ENCODE measurements at regions not wholly inside any gene's neighbourhood (a gene's known extent, or its start where the extent isn't known, plus 50 kb on each side); places are given as distances from the start of the nearest gene placed in this dataset.
A peak's percentile ranks its signal among the peaks of the same experiment; 100 is the strongest.

GRCh38 chr3:24047513-24047912 lies 102.4 kb downstream of the NR1D2 start:
- Histone ChIP-seq H3K9ac (peak overlapping the region; percentile 12; the same call in 1 of the 2 replicates), H3F3A (ENCODE audit: insufficient read depth) (peaks cover 18% of the 10 kb centered on the region), H4K20me1 (ENCODE audit: insufficient read depth) (no peaks in the 10 kb centered on the region), H3K79me2 (ENCODE audit: insufficient read depth) (no peaks in the 10 kb centered on the region), H3K27ac (peak overlapping the region; percentile 76), H2AFZ (peak overlapping the region; percentile 10; the same call in 1 of the 2 replicates), H3K4me1 (ENCODE audit: insufficient read depth) (peaks cover 19% of the 10 kb centered on the region), H3K36me3 (ENCODE audit: low read depth) (no peaks in the 10 kb centered on the region), H3K4me2 (ENCODE audit: unreplicated experiment) (peak overlapping the region; percentile 13), H3K27me3 (replicated peaks; ENCODE audit: insufficient read depth) (no peaks in the 10 kb centered on the region), H3K9me2 (ENCODE audit: insufficient read depth) (no peaks in the 10 kb centered on the region), H3K4me3 (no peak overlapping the region), H3K9me3 (ENCODE audit: low read depth) (no peaks in the 10 kb centered on the region)
- in situ Hi-C loops (cut with MboI): no loop called here
- no peak for DNase-seq
- 0 to 11% methylated on average over 1 of the region's 1 CpG for WGBS, 2 experiments (ENCODE audit: low coverage in 1 of 2, low lambda C conversion rate in 2 of 2, missing lambda C conversion rate in 2 of 2)
- no peak for TF ChIP-seq EZH2phosphoT487 (IDR thresholded peaks at IDR 0.05; ENCODE audit: insufficient read depth, low read depth)
- no peak for TF ChIP-seq EZH2 (IDR thresholded peaks at IDR 0.05; ENCODE audit: insufficient read depth, poor library complexity, severe bottlenecking)

GRCh38 chr3:24048843-24049242 lies 103.8 kb downstream of the NR1D2 start:
- H3K79me2 ChIP-seq (ENCODE audit: insufficient read depth): no peaks in the 10 kb centered on the region
- TF ChIP-seq EZH2phosphoT487 (IDR thresholded peaks at IDR 0.05; ENCODE audit: insufficient read depth, low read depth) (no peak), EZH2 (IDR thresholded peaks at IDR 0.05; ENCODE audit: insufficient read depth, poor library complexity, severe bottlenecking) (no peak)
- H3K36me3 ChIP-seq (ENCODE audit: low read depth): no peaks in the 10 kb centered on the region
- peaks cover 18% of the 10 kb centered on the region for H3F3A ChIP-seq (ENCODE audit: insufficient read depth)
- peak; percentile 80 for DNase-seq
- H2AFZ ChIP-seq: no peak overlapping the region
- no peaks in the 10 kb centered on the region for H3K9me2 ChIP-seq (ENCODE audit: insufficient read depth)
- H4K20me1 ChIP-seq (ENCODE audit: insufficient read depth): no peaks in the 10 kb centered on the region
- H3K27me3 ChIP-seq (replicated peaks; ENCODE audit: insufficient read depth): no peaks in the 10 kb centered on the region
- H3K4me3 ChIP-seq: no peak overlapping the region
- no peaks in the 10 kb centered on the region for H3K9me3 ChIP-seq (ENCODE audit: low read depth)
- H3K9ac ChIP-seq: 0 out of 2 replicates have a peak overlapping the region, but pooled peaks have one; percentile 42
- in situ Hi-C loops (cut with MboI): no loop called here
- H3K4me2 ChIP-seq (ENCODE audit: unreplicated experiment): peak overlapping the region; percentile 63
- 0 to 13% methylated on average over 1 of the region's 1 CpG for WGBS, 2 experiments (ENCODE audit: low coverage in 1 of 2, low lambda C conversion rate in 2 of 2, missing lambda C conversion rate in 2 of 2)
- peaks cover 17% of the 10 kb centered on the region for H3K4me1 ChIP-seq (ENCODE audit: insufficient read depth)
- H3K27ac ChIP-seq: peak overlapping the region; percentile 76

GRCh38 chr3:24052446-24052845 lies 107.4 kb downstream of the NR1D2 start:
- peak; percentile 29 for DNase-seq
- H3K27ac ChIP-seq: no peak overlapping the region
- H3F3A ChIP-seq (ENCODE audit: insufficient read depth): peaks cover 14% of the 10 kb centered on the region
- in situ Hi-C loops (cut with MboI): no loop called here
- TF ChIP-seq EZH2phosphoT487 (IDR thresholded peaks at IDR 0.05; ENCODE audit: insufficient read depth, low read depth): no peak
- TF ChIP-seq EZH2 (IDR thresholded peaks at IDR 0.05; ENCODE audit: insufficient read depth, poor library complexity, severe bottlenecking): no peak
- H4K20me1 ChIP-seq (ENCODE audit: insufficient read depth): no peaks in the 10 kb centered on the region
- no peak overlapping the region for H3K4me3 ChIP-seq
- no peaks in the 10 kb centered on the region for H3K9me2 ChIP-seq (ENCODE audit: insufficient read depth)
- H3K27me3 ChIP-seq (replicated peaks; ENCODE audit: insufficient read depth): no peaks in the 10 kb centered on the region
- peaks cover 14% of the 10 kb centered on the region for H3K4me1 ChIP-seq (ENCODE audit: insufficient read depth)
- no peaks in the 10 kb centered on the region for H3K9me3 ChIP-seq (ENCODE audit: low read depth)
- H2AFZ ChIP-seq: no peak overlapping the region
- H3K9ac ChIP-seq: no peak overlapping the region
- no peaks in the 10 kb centered on the region for H3K79me2 ChIP-seq (ENCODE audit: insufficient read depth)
- no peaks in the 10 kb centered on the region for H3K36me3 ChIP-seq (ENCODE audit: low read depth)
- no peak overlapping the region for H3K4me2 ChIP-seq (ENCODE audit: unreplicated experiment)

- in situ Hi-C loops (cut with MboI): no loop called here
- TF ChIP-seq EZH2phosphoT487 (IDR thresholded peaks at IDR 0.05; ENCODE audit: insufficient read depth, low read depth) (no peak), EZH2 (IDR thresholded peaks at IDR 0.05; ENCODE audit: insufficient read depth, poor library complexity, severe bottlenecking) (no peak)
- H3K4me3 ChIP-seq: no peak overlapping the region
- peaks cover 14% of the 10 kb centered on the region for H3K4me1 ChIP-seq (ENCODE audit: insufficient read depth)
- peaks cover 11% of the 10 kb centered on the region for H3F3A ChIP-seq (ENCODE audit: insufficient read depth)
- H4K20me1 ChIP-seq (ENCODE audit: insufficient read depth): no peaks in the 10 kb centered on the region
- no peaks in the 10 kb centered on the region for H3K9me2 ChIP-seq (ENCODE audit: insufficient read depth)
- no peak overlapping the region for H2AFZ ChIP-seq
- 92 to 98% methylated on average over 2 of the region's 2 CpGs for WGBS, 2 experiments (ENCODE audit: low coverage in 1 of 2, low lambda C conversion rate in 2 of 2, missing lambda C conversion rate in 2 of 2)
- H3K79me2 ChIP-seq (ENCODE audit: insufficient read depth): no peaks in the 10 kb centered on the region
- no peaks in the 10 kb centered on the region for H3K27me3 ChIP-seq (replicated peaks; ENCODE audit: insufficient read depth)
- H3K36me3 ChIP-seq (ENCODE audit: low read depth): no peaks in the 10 kb centered on the region
- H3K9ac ChIP-seq: no peak overlapping the region
- no peak overlapping the region for H3K27ac ChIP-seq
- H3K9me3 ChIP-seq (ENCODE audit: low read depth): no peaks in the 10 kb centered on the region
- DNase-seq: no peak
- no peak overlapping the region for H3K4me2 ChIP-seq (ENCODE audit: unreplicated experiment)
Measured at GRCh38 chr3:24058940-24059705, 114.0 kb downstream of the NR1D2 start.

Measured in GM23248 (cell line).